ENCODE measurements at regions not wholly inside any gene's neighbourhood (a gene's known extent, or its start where the extent isn't known, plus 50 kb on each side); places are given as distances from the start of the nearest gene placed in this dataset.
"Not testable (repeated sequence)": the region's sequence is repeated elsewhere in the genome, so short reads cannot be mapped to it uniquely, and the experiment has no call there.

DNA sequence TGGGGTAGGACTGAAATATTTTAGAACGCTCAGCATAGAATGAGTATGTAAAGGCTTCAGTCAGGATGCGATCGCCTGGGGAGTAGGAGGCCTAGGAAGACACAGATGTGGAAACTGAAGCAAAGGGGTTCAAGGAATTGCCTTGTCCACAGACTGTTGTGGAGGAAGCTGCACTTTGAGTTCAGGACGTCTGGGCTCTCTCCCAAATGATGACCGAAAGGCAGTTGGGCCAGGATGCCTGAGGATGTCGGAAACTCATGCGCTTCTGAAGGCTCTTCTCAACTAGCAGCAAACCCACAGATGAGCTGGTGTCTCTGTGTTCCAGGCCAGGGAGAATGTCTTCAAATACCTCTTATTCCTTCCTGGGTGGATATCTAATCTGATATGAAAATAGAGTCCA lies 146.2 kb upstream of the SULF2 start:
- DNase-seq (ENCODE audit: low read depth in 3 of 3) = no peak

DNA sequence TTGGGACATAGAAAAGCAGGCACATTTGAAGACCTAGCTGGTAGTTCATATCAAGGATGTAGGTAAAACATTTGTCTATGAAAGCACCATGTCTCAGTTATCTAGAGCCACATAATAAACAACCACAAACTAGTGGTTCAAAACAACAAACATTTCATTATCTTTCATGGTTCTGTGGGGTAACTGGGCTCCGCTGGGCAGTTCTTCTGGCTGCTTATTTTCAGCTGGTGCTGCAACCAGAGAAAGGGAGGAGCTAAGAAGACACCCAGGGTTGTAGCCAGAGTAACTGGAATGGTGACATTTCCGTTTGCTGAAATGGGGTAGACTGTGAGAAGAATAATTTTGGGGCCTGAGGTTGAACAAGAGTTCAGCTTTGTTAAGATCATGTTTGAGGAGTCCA lies 145.7 kb upstream of the SULF2 start:
- DNase-seq (ENCODE audit: low read depth in 3 of 3) = no peak

DNA sequence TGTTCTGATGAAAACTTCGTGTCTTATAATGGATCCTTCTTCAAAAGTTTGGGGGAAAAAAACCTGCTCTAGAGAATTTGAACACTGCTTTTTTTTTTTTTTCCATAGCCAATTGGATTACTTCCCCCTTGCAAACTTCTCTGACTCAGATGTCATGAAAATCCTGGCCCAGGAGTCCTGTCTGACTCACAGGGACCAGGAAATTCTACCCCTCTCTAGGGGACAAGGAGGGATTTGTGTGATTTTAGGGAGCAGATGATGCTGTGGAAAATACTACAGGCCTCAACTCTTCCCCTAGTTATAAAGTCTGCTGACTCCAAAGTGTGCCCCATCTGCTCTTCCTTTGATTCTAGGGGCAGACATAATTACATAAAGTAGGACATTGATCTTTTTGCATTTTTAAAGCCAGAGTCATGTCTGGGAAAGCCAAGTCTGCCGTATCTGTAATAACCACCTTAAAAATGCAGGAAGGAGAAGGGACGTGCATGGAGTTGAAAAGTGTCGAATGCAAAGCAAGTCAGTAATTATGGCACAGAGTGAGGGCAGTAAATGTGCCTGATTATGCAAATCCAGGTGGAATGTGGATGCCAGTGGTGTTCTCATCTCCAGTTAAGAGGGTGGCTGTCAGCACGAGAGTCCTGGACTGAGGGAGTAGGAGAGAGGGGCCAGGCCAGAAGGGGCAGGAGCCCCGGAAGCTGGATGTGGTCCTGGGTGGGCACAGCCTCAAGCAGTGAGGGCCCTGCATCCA lies 144.3 kb upstream of the SULF2 start:
- no peak for DNase-seq (ENCODE audit: low read depth in 3 of 3)

DNA sequence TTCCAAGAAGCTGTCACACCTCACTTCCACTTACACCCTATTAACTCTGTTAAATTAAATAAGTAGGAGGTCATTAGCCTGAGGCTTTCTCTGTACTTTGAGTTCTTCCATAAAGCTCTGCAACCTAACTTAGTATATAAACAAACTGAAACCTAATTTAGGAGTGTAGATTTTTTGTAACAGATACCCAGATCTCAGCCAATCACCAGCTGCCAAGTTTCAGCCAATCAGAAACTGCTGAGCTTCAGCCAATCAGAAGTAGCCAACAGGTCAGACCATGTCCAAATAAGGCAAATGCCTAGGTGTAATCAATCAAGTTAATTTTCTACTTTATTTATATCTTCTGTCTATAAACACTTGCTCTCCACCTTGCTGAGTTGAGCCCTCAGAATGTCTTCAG lies 142.7 kb upstream of the SULF2 start:
- no peak for DNase-seq (ENCODE audit: low read depth in 3 of 3)

DNA sequence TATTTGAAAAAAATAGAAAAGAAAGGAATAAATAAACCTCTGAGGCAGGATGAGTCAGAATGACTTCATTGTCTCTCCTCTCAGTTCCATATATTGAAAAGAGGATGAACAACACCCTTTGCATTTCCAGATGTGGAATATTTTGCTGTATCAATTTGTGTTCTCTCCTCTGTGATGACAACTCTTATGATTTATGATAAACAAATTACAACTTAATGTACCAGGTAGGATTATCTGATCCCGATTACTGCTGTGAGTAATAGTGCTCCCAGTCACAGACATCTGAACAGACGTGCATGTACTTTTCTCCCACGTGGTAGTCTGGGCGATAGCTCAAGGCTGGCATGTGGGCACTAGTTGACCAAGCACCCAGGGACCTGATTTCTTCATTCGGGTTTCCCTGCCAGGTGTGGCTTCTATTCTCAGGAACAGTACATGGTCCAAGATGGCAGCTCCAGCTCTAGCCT lies 142.1 kb upstream of the SULF2 start:
- no peak for DNase-seq (ENCODE audit: low read depth in 3 of 3)

DNA sequence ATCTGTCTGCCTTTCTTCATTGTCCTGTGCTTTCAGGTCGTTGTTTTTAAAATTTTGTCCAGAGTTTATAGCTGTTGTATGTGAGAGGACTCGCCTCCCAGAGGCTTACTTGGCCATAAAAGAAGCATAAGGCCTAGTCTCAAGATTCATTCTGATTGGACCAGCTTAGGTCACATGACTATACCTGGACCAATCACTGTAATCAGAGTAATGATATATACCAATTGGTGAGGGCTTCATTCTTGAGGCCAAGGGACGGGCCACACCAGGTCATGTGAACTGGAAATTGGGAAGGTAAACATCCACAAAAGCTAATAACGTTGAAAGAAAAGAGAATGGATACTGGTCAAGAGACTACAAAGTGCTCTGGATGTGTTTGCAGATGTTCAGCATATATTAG lies 141.4 kb upstream of the SULF2 start:
- DNase-seq (ENCODE audit: low read depth in 3 of 3) = no peak

DNA sequence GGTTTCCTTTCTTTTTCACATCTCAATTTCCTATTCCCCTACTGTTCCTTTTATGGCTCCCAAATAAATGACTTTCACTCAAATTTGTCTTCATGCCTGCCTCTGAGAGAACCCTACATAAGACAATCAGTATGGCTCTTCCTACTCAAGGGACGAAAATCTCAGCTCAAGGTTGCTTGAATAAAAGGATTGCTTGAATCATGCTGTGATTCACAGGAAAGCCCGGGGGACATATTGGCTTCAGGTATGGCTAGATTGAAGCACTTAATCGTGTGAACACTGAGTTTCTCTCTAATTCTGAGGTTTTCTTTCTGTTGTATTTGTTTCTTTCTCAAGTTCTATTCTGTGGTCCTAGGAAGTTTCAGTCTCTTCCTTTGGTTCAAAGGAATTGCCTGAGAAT lies 140.3 kb upstream of the SULF2 start:
- no peak for DNase-seq (ENCODE audit: low read depth in 3 of 3)

DNA sequence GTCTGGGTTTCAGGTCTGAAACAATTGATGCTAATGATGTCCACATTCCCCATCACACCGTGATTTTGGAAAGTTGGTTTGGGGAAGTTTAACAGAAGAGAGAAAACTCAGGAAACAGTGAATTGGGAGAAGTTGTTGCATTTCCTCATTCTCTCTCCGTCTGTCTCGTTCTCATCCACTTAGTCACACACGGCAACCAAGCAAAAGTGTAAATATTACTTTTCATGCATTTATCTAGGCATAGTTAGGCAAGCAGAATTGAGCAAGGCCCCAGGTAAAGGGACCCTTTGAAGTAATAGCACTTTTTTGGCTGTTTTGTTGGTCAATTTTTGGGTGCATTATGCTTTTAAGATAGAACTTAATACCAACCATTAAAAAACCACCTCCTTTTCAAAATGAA lies 137.0 kb upstream of the SULF2 start:
- DNase-seq (ENCODE audit: low read depth in 3 of 3) = no peak

DNA sequence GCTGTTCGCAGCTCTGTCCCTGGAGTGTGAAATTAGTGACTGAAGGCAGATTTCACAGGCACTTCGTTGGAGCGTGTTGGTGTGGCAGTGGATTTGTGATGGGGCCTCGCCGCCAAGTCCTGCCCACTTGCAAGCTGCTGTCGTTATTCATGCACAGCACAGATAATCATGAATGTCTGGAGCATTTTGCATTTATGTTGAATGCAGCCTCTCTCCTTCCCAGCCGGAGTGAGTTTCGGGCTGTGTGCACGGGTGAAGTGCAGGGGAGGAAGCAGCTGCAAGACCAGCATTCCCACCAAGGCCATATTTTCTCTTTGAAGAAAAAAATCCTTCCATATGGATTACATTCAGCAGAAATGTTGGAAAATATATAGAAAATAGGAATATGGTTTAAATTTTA lies 136.5 kb upstream of the SULF2 start:
- not testable (repeated sequence) for DNase-seq (ENCODE audit: low read depth in 3 of 3)

DNA sequence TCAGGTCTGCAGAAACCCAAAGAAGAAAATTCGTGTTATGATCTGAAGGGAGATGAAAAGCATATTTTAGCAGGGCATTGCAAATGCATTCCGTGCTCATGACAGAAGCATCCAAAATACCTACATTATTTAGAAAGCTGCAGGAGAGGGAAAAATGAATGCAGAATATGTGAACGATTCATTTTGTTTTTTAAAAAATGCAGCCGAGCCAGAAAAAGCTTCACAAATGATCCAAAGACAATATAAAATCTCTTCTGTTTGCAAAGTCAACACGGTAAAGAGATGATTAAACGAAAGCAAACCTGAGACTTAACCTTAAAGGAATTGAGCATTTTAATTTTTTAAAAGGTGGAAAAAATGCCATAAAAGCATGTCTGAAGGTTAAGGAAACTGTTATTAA lies 136.1 kb upstream of the SULF2 start:
- DNase-seq (ENCODE audit: low read depth in 3 of 3) = no peak

DNA sequence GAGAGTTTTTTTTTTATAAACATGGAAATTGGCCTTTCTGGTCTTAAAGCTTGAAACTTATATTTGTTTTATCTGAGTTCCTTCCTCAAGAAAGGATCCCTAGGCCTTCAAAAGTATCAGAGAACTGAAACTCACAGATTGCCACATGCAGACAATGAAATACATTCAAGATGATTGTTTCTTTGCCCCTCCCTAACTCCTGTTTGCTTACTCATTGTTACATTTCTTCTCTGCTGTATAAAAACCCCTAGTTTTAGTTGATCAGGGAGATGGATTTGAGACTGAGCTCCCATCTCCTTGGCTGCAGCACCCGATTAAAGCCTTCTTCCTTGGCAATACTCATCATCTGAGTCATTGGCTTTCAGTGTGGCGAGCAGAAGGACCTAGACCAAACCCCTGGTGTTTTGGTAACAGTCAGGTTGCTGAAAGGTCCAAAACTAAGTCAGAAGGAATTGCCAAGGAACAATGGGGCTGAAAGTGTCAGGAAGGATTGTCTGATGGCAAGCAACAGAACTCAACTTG lies 132.3 kb upstream of the SULF2 start:
- no peak for DNase-seq (ENCODE audit: low read depth in 3 of 3)

DNA sequence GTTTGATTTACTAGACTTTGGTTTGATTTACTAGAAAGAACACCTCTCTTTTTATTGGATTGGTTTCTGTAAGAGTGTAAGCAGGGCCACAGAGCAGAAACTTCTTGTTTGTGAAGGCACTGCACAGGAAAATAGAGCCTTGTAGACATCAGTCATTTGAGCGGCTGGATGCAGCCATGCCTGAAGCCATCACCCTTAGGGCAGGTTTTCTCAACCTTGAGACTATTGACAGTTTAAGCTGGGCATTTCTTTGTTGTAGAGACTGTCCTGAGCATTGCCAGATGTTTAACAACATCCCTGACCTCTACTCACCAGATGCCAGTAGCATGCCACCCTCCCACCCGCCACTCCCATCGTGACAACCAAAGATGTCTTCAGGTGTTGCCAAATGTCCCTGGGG lies 130.2 kb upstream of the SULF2 start:
- no peak for DNase-seq (ENCODE audit: low read depth in 3 of 3)

DNA sequence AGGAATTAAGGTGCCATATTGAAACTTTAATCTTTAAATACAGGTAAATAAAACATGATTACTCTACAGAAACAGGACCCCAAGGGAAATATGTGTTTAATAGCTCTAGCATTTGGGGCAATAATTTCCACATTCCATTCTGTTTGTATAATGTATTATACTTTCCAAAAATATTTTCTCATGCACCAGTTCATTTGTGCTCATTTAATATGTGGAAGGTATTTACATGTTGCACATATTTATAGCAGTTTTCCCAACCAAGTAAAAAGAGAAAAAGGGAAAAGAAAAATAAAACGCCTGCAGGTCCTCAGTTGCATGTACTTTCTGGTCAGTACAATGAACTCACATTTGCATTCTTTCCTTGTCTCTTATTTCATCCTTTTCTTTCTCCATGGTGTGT lies 129.5 kb upstream of the SULF2 start:
- no peak for DNase-seq (ENCODE audit: low read depth in 3 of 3)

DNA sequence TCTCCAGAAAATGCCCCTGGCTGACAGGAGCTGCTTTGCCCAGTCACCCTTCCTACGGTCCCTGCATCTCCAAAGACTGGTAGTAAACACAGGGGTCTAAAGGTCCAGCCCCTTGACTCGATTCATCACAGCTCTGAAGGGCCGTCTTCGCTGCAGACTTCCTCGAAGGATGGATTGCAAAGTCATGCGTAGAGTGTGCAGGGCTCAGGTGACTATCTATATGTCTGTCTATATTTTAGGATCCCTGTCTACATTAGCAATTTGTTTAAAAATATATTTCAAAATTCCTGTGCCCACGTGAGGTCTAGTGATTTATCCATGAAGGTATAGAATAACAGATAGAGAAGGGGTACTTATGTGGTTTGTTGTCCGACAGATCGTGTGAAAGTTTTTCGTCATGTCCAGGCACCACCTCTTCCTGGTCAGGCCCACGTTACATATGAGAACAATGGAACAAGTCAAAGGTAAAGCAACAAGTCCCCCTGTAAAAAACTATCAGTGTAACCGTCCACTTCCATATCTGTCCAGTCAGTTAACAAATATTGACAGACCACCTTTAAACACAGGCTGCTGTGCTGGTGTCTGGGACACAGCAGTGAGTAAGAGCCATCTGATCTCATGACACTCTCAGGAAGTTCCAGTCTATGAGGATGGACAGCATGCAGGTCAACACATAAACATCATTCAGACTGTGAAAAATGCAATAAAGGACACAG lies 127.7 kb upstream of the SULF2 start:
- not testable (repeated sequence) for DNase-seq (ENCODE audit: low read depth in 3 of 3)

DNA sequence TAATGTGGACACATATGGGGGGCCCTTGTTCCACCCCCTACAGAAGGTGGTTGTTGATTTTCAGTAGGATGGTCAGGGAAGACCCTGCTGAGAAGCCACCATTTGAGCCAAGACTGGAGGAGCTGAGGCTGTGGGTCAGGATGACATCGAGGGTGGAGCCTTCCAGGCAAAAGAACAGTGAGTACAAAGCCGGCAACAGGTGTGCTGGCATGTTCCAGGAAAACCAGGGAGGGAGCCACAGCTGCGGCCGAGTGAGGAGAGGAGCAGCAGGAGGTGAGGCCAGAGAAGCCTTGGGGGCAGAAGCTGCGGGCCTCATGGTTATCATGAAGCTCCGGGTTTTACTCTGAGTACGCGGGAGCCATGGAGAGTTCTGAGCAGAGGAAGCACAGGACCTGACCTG lies 126.9 kb upstream of the SULF2 start:
- DNase-seq (ENCODE audit: low read depth in 3 of 3) = not testable (repeated sequence)

DNA sequence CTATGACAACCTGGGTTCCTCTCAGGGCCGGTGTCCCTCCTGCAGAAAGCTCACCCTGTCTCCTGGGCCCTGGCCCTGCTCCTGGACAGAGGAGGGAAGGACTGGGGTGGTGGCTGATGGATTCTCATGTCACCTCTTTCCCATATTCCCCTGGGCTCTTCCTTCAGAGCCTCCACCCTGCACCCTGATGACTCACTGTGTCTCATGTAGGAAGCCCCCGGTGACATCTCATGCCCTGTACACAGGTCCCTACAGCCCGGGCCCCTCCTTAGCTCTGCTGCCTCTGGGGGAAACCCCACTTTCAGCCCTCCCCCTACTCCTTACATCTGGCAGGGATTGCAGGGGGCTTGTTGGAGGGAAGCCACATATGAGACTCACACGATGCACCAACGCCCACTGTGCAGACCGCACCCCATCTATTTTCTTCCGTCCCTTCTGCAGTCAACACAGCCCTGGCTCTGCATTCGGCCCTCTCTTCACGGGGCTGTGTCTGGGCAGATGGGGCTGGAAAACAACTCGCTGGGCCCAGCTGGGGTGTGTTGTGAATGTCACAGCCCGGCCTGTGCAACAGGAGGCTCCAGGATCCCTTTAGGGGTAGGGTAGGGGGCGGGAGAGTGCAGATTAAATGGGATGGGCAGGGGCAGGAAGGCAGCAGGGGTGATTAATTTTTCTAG lies 124.6 kb upstream of the SULF2 start:
- not testable (repeated sequence) for DNase-seq (ENCODE audit: low read depth in 3 of 3)

DNA sequence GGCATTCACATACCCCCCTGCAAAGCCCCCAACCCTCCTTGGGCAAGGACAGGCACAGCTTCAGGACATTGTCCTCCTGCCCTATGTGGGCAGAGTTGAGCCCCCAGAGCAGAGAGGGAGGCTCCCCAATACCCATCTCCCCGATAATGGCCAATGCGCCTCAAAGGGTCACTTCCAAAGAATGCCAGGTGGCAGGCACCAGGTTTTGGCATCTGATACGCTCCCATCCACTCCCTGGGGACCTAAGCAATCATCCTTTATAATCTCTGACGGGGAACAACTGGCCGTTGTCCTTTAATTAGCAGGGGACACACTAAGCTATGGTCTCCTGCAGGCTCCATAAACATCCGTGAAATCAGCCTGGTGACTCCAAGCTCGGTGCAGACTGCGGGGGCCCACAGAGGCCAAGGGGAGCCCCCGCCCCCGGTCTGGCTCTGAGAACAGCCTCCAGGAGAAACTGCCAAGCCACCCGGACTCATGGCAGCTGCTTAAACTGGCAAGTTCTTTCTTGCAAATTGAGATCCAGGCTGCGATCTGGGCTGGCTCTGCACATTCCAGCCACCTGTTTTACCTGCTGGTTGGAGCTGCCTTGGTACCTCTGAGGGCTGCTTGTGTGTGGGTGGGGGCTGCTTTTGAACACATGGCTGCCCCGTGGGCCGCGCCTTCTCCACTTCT lies 123.2 kb upstream of the SULF2 start:
- DNase-seq (ENCODE audit: low read depth in 3 of 3) = not testable (repeated sequence)

DNA sequence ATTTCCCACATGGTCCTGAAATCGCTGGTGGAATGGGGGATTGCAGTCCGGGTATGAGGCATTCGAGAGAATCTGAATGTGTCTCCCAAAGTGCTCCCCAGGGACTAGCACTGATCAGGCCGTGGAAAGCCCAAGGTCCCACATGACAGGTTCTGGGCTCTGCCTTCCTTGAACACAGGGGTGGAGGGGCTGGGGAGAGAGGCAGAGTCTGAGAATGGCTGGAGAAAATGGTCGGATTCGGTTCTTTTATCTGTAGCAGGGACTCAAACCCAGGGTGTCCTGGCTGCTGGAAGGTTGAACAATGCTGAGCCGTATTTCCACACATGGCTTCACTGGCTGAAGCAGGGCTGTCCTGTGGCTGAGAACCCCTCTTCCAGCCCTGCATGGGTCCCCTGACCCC lies 122.7 kb upstream of the SULF2 start:
- not testable (repeated sequence) for DNase-seq (ENCODE audit: low read depth in 3 of 3)

DNA sequence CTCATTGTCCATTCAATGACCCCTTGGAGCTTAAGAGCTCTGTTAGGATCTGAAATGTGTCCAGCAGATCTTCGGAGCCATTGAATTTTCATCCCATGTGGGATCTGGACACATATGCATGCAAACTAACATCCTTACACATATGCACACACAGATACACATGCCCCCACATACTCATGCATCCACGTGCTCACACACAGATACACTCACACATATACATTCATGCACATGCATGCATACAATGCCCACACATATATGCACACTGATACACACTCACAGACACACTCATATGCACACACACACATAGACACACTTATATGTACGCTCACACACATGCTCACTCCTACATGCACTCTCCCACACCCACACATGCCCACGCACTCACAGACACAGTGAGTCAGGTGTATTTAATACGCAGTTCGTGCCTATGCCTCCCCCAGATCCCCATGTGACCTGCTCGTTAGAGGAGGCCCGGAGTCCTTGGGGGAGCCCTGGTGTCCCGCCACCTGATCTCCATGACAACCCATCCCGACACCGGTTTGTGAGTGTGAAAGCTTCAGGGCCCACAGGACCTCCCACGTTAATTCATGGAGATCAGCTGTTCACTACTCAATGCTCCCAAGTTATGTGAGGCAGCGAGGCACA lies 121.9 kb upstream of the SULF2 start:
- no peak for DNase-seq (ENCODE audit: low read depth in 3 of 3)

DNA sequence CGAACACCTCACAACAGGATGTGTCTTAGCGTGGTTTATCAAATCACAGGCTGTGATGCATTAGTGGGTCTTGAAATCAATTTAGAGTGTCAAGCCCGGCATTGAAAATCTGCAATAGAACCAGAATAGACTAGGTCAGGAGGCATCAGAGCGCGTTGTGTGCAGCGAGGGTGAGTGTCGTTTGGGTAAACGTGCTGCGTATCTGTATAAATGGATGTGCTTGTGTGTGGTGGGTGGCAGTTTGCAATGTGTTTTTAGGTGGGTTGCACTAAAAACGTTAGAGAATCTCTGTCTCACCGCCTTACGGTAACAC lies 121.0 kb upstream of the SULF2 start:
- no peak for DNase-seq (ENCODE audit: low read depth in 3 of 3)

DNA sequence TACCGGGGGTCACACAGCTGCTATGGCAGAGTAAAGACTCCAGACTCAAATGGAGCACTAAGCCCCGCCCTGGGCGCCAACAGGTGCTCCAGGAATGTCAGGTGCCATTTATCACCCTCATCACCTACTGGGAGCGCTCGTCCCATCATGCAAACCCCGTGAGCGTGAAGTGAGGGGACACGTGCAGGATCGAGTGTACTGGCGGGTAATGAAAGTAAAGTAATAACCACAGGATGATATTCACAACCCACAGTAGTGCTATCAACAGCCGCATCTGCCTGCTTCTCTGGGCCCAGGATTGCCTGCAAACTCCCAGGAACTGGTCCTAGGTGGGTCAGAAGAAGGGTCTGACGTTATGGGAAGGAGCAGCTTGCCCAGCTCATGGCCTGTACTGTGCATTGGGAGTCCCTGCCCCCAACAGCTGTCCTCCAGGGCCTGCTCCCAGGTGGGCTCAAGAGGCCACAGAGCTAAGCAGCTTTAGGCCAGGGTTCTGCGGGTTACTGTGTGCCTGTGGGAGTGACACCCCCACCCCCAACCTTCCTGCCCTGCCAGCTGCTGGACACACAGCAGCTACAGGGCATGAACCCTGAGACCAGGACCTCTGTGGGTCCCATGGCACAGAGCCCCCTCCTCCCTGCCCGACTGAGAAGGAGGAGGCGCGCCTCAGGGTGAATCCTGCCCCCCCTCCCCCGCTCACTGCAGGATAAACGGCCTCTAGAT lies 120.5 kb upstream of the SULF2 start:
- DNase-seq (ENCODE audit: low read depth in 3 of 3) = no peak

All from stimulated activated CD4-positive, alpha-beta T cell treated with anti-CD3 and anti-CD28 coated beads, TNF-alpha, amount 100 ng/mL, for 48 hours (primary cell).